ENCODE measurements at regions not wholly inside any gene's neighbourhood (a gene's known extent, or its start where the extent isn't known, plus 50 kb on each side); places are given as distances from the start of the nearest gene placed in this dataset.
A peak's percentile ranks its signal among the peaks of the same experiment; 100 is the strongest.

GRCh38 chr5:5695266-5695665, 272.8 kb downstream of the ICE1 start:
- POLR2A ChIA-PET (ENCODE audit: partially characterized antibody): interaction anchor here (0.7 kb wide), 1 partner anchor 351 kb away, joined by 4 read pairs; no protein-coding TSS in a partner anchor
- Histone ChIP-seq H2BK5ac (ENCODE audit: low read depth, low read length) (no peak overlapping the region), H3K4me2 (ENCODE audit: insufficient read depth in 1 of 2, low read depth in 2 of 2, low read length in 2 of 2) (no peak overlapping the region; a peak in 2 of 4 replicates), H3K79me1 (ENCODE audit: low read depth, low read length) (no peaks in the 10 kb centered on the region), H3K23ac (ENCODE audit: insufficient read length) (no peak overlapping the region), H3K4me1 (replicated peaks in 1 of 4; ENCODE audit: control insufficient read depth in 3 of 4, insufficient read depth in 4 of 4, low read length in 3 of 4) (peaks cover 0 to 5% (median under 1%) of the 10 kb centered on the region in 4 experiments; a peak in 2 of 7 replicates), H2BK20ac (ENCODE audit: low read length) (no peak overlapping the region), H3K4me3 (ENCODE audit: extremely low read depth in 1 of 4, insufficient read depth in 2 of 4, low read depth in 3 of 4, low read length in 4 of 4) (peak overlapping the region in 1 of 4 experiments; percentile 8; a peak in 1 of 8 replicates), H3K27ac (ENCODE audit: low read depth, low read length) (no peak overlapping the region), H4K91ac (replicated peaks; ENCODE audit: insufficient read length, low read length) (no peak overlapping the region), H4K20me1 (replicated peaks in 1 of 2; ENCODE audit: control insufficient read depth in 1 of 2, insufficient read depth in 2 of 2, low read length in 2 of 2) (no peaks in the 10 kb centered on the region), H3K79me2 (ENCODE audit: control insufficient read depth in 1 of 2, insufficient read depth in 2 of 2, low read length in 2 of 2) (no peaks in the 10 kb centered on the region), H3K14ac (ENCODE audit: insufficient read length) (no peak overlapping the region), H3K9me3 (ENCODE audit: insufficient read depth in 2 of 2, low read depth in 1 of 2, low read length in 1 of 2) (peaks cover 8 to 20% of the 10 kb centered on the region in 2 experiments; a peak in 3 of 4 replicates), H3K4ac (replicated peaks; ENCODE audit: insufficient read length, low read depth, low read length) (no peak overlapping the region), H2AK5ac (ENCODE audit: low read depth, low read length) (no peak overlapping the region), H3K9ac (replicated peaks in 1 of 4; ENCODE audit: extremely low read depth in 1 of 4, low read depth in 3 of 4, low read length in 3 of 4) (no peak overlapping the region), H3K36me3 (ENCODE audit: control insufficient read depth in 2 of 4, insufficient read depth in 4 of 4, low read length in 3 of 4) (peaks cover 0 to 2% (median 0%) of the 10 kb centered on the region in 4 experiments; a peak in 1 of 8 replicates), H2BK12ac (ENCODE audit: low read depth, low read length) (no peak overlapping the region), H3K23me2 (ENCODE audit: low read depth, low read length) (no peaks in the 10 kb centered on the region), H4K8ac (ENCODE audit: extremely low read depth, insufficient read depth, low read length) (no peak overlapping the region), H2AFZ (ENCODE audit: low read length) (no peak overlapping the region), H3K56ac (replicated peaks; ENCODE audit: insufficient read length, low read depth, low read length) (no peak overlapping the region), H4K5ac (ENCODE audit: insufficient read length, low read depth, low read length) (peak overlapping the region; percentile 88), H3K27me3 (replicated peaks in 1 of 4; ENCODE audit: control insufficient read depth in 3 of 4, extremely low read depth in 1 of 4, insufficient read depth in 3 of 4, low read length in 3 of 4) (no peaks in the 10 kb centered on the region), H2BK120ac (replicated peaks; ENCODE audit: low read depth, low read length) (no peak overlapping the region), H2BK15ac (ENCODE audit: low read length) (no peak overlapping the region), H3K18ac (ENCODE audit: extremely low read depth, low read length) (no peak overlapping the region; the same call in 1 of the 2 replicates)
- DNase-seq (ENCODE audit: low read depth in 1 of 2, low spot score in 2 of 2) (no peak), FAIRE-seq (no peak)
- CTCF ChIA-PET (ENCODE audit: partially characterized antibody): interaction anchor here (0.5 to 1.3 kb wide), 6 partner anchors 9 to 1888 kb away, joined by 3 to 5 read pairs (median 3); no protein-coding TSS in a partner anchor
- WGBS, 2 experiments (ENCODE audit: extremely low coverage in 1 of 2, insufficient coverage in 1 of 2, insufficient read length in 1 of 2, insufficient replicate concordance in 2 of 2, low coverage in 1 of 2, low lambda C conversion rate in 2 of 2, missing lambda C conversion rate in 1 of 2): 30% methylated on average over 3 of the region's 3 CpGs; no CpG with 5 or more reads in 1 of the 2 experiments
- TF ChIP-seq PHF8 (conservative IDR thresholded peaks at IDR 0.05; ENCODE audit: low read depth, low read length): no peak
- no peak for TF ChIP-seq RFX5 (IDR thresholded peaks at IDR 0.05; ENCODE audit: borderline replicate concordance, low read depth, low read length)
- TF ChIP-seq CREB1 (IDR thresholded peaks at IDR 0.05): no peak
- TF ChIP-seq SP2 (IDR thresholded peaks at IDR 0.05; ENCODE audit: low read length): no peak
- no peak for TF ChIP-seq USF2 (IDR thresholded peaks at IDR 0.05; ENCODE audit: low read length)
- TF ChIP-seq NANOG (IDR thresholded peaks at IDR 0.05; ENCODE audit: insufficient read depth, low read depth, low read length, poor library complexity, severe bottlenecking): no peak
- TF ChIP-seq CBX5 (IDR thresholded peaks at IDR 0.05; ENCODE audit: low read depth, low read length): no peak
- no peak for TF ChIP-seq NRF1 (IDR thresholded peaks at IDR 0.05; ENCODE audit: low read depth, low read length)
- no peak for TF ChIP-seq CHD2 (IDR thresholded peaks at IDR 0.05; ENCODE audit: low read length)
- no peak for TF ChIP-seq CBX8 (IDR thresholded peaks at IDR 0.05; ENCODE audit: borderline replicate concordance, low read depth, low read length)
- TF ChIP-seq E2F6 (IDR thresholded peaks at IDR 0.05): no peak
- TF ChIP-seq ASH2L (IDR thresholded peaks at IDR 0.05; ENCODE audit: low read length): no peak
- no peak for TF ChIP-seq ZNF274 (IDR thresholded peaks at IDR 0.05; ENCODE audit: borderline replicate concordance, extremely low read depth, low read length)

Data from H1 (cell line).